NCI-H2227 treated with DMSO at 0.1 percent for 48 hours (cell line): ENCODE measurements at regions not wholly inside any gene's neighbourhood (a gene's known extent, or its start where the extent isn't known, plus 50 kb on each side); places are given as distances from the start of the nearest gene placed in this dataset.

Experiments
- DNase-seq: peaks from one replicate; lab custom pipeline; 2025; lab: John Stamatoyannopoulos, UW

DNA sequence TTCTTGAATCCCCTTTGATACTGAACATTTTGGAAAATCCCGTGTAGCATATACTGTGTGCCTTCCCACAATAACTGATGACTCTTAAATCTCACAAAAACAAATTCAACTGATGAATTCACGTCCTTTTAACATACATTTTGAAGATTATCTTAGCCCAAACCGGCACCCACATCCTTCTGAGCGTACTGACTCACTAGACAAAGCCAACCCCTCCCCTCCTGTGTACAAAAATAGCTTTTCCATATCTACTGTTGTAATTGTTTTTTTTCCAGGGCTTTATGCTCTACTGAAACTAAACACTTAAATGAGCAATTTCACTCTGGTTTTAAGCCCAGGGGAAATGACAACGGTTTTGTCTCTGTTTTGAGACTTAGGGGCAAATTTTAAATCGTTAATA lies 109.4 kb upstream of the ATF7IP start:
- no peak for DNase-seq

DNA sequence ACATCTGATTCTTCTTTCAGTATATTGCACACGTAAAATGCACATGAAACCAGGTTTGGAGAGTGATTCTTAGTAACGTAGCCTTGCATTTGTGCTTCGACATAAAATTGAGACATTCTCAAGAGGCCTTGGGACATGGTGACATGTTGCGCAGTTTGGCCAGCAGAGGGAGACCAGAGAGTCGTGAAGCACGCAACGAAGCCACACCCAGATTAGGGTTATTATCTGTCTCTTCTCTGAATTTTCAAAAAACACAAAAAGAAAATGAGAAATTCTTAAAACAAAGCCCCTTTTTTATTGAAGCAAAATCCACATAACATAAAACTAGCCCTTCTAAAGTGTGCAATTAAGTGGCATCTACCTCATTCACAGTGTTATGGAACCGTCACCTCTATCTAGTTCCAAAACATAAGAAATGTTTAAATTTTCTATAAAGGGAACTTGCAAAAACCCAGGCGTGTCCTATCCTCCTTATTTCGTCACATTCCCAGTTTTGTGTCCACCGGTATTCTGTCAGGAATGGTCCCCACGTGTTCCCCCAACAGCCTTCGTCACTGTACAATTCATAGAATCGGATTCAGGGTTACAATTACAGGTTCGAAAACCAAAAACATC lies 108.8 kb upstream of the ATF7IP start:
- no peak for DNase-seq

DNA sequence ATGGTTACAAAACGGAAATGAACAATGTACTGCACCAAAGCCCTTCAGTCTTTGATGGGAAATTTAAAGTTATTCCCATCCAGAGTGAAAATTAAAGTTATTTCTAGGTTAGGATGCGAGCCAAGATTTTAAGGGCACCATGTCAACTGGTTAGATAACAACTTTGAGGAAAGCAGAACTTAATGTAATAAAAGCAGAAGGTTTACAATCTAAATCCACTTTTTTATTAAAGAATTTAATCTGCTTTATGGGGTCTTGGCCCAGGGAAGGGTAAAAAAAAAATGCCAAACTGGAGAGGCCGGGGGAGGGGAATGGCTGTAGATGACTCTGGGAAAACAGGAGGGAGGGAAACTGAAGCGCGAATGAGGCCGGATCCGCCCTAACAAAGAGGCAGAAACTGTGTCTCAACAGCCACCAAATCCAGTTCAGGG lies 108.2 kb upstream of the ATF7IP start:
- no peak for DNase-seq

DNA sequence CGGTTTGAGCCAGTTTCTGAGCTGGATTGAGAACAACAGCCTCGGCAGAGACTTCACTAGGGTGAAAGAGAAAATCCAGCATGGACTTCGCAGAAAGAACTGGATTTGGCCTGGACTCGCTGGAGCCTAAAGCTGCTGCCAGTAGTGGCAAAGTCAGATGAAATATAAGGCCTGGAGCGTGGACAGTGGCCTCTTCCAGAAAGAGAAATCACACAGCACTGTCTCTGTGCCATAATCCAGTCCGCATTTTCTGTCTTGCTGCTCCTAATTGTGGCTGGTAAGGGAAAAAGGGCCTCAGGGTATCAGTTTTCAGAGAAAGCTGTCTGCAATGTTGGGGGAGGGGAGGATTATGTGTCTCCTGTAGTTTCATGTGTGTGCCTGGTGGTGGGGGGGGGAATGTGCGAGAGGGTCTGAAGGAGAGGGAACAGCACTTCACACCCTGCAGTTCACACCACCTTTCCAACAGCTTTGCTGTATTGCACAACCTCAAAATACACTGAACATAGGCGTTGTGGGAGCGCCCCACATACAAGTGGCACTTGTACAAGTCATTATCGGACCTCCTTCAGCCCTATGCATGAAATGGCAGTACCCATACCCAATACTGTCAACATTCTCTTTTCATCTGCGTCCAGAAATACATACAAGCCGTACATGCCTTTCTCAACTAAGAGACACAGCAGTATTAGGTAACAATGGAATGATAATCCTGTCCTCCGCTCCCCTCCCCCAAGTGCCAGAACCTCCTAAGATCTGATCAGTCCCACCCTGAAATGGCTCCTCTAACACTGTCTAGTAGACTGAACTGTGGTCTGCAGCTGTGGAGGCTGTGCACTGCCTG lies 107.5 kb upstream of the ATF7IP start:
- peak; percentile 38 for DNase-seq

DNA sequence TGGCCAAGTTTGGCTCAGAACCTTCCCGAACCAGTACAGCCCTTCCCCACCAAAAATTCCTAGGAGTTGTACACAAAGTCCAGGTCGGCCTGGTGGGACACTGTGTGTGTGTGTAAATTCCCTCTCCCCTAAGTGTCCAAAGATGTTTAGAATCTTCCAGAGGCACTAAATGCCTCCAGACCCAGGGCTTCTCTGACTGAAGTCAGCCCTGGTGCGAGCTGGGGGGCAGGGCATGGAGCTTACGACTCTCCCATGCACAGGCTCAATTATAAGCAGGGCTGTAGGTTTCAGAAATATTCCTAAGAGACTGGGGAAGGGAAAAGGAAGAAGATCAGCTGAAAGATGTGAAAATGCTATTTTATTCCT lies 106.9 kb upstream of the ATF7IP start:
- no peak for DNase-seq

- DNase-seq = no peak
Observed at GRCh38 chr12:14259481-14260010, 105.9 kb upstream of the ATF7IP start.

- peak; percentile 8 for DNase-seq
Observed at GRCh38 chr12:14260011-14260993, 105.2 kb upstream of the ATF7IP start.

- no peak for DNase-seq
Observed at GRCh38 chr12:14261096-14261495, 104.4 kb upstream of the ATF7IP start.

DNA sequence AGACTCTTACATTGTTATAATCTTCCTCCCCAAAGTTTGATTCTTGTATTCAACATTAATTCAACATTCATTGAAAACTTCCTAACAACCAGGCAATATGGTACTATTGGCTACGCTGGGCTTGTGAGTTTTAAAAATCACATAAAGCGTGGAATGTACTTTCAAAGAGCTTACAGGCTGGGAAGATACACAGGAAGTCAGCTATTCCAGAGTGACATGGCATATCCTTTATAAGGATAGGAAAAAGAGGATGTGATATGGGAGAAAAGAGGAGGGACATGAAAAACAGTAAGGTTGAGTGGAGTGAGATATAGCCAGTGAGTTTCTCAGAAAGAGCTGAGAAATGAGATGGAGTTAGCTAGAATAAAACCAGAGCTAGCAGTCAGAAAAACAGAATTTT lies 103.6 kb upstream of the ATF7IP start:
- DNase-seq = no peak

- DNase-seq = no peak
Observed at GRCh38 chr12:14262771-14263511, 102.5 kb upstream of the ATF7IP start.

- DNase-seq = no peak
Observed at GRCh38 chr12:14263742-14264141, 101.7 kb upstream of the ATF7IP start.

GRCh38 chr12:14264316-14264715 lies 101.2 kb upstream of the ATF7IP start:
- no peak for DNase-seq

GRCh38 chr12:14264778-14265177 lies 100.7 kb upstream of the ATF7IP start:
- DNase-seq = no peak

- DNase-seq = no peak
Observed at GRCh38 chr12:14268120-14268515, 97.4 kb upstream of the ATF7IP start.

- no peak for DNase-seq
Observed at GRCh38 chr12:14270392-14270791, 95.1 kb upstream of the ATF7IP start.

DNA sequence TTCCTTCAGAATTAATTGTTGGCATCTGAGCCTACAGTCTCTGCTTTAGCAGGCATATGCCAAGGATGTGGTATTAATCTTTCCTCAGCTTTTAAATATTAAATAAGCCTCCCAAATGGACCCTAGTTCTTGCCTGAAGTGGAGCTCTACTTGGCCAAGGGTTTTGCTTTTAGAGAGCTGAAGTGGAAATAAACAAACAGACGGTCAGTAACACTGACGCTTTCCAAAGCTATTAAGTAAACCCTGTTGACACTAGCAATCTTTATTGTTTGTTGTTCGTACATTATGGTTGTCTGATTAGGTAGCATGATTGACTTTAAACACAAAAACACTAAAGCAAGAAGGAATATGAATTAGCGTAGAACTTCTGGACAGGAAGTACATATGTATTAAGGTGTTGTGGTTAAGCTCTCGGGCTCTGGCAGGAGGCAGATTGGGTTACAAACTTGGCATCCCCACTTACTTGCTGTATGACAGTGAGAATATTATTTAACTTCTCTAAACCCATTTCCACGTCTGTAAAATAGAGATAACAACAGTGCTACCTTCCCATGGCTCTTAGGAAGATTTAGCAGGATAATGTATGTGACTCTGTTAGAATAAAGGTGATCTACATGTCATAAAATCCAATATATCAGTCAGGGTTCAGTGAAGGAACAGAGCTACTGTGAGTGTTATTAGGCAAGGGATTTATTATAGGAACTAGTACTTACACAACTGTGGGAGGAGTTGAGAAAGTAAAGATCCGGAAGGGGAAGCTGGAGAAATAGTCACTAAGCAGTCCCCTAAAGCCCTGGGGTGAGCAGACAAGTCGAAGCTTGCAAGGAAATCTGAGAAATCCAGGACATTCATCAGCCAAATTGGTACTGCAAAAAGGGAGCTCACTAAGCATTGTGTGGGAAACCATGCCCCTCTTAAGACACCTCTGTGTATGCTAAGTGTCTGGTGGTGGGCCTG lies 92.2 kb upstream of the ATF7IP start:
- DNase-seq = no peak

- no peak for DNase-seq
Observed at GRCh38 chr12:14273913-14274311, 91.6 kb upstream of the ATF7IP start.

GRCh38 chr12:14275111-14275510 lies 90.4 kb upstream of the ATF7IP start:
- DNase-seq = no peak

DNA sequence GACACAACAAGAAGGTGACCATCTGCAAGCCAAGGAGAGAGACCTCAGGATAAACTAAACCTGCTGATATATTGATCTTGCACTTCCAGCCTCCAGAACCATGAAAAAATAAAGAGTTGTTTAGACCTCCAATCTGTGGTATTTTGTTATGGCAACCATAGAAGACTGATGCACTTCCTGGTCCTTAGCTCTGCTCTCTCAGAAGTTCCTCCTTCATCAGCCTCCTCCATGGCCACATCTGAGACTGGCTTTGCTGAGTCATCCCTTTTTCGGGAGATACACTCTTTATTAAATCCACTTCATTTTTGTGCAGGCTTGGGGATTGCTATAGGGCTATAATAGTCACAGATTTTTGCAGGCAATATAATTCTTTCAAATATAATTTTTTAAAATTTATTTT lies 89.6 kb upstream of the ATF7IP start:
- DNase-seq = no peak

GRCh38 chr12:14278294-14278953 lies 87.1 kb upstream of the ATF7IP start:
- DNase-seq = no peak
